NCI-H2227 (cell line): ENCODE measurements at regions not wholly inside any gene's neighbourhood (a gene's known extent, or its start where the extent isn't known, plus 50 kb on each side); places are given as distances from the start of the nearest gene placed in this dataset.

ENCODE experiments used
- DNase-seq: peaks from one replicate; lab custom pipeline; 2025; ENCODE audit not compliant: unreplicated experiment; lab: John Stamatoyannopoulos, UW

DNA sequence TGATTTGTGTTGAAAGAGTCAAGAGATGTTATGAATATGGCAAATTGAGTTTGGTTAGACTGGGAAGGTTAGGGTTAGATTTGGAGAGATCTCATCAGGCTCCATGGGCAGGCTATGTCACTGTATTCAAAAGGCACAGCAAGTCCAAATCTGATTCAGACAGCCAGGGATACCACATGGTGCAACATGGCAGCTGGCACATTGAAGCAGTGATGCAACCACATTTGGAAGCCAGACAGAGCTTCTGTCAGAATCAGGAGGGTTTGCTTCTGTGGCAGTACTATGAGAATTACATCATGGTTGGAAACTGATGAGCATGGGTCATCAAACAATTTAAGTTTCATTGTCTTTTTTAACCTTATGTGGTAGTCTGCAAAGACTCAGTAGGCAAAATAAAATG, 772.2 kb downstream of the SUCLG1 start:
- no peak for DNase-seq

- DNase-seq: no peak
Observed at GRCh38 chr2:83674050-83674449, 785.0 kb downstream of the SUCLG1 start.

- DNase-seq: no peak
Observed at GRCh38 chr2:83665894-83666293, 793.2 kb downstream of the SUCLG1 start.

GRCh38 chr2:83665154-83665553, 793.9 kb downstream of the SUCLG1 start:
- DNase-seq: no peak

- no peak for DNase-seq
Observed at GRCh38 chr2:83661711-83662110, 797.4 kb downstream of the SUCLG1 start.

GRCh38 chr2:83654091-83654611, 804.9 kb downstream of the SUCLG1 start:
- DNase-seq: no peak

GRCh38 chr2:83650898-83651297, 808.2 kb downstream of the SUCLG1 start:
- DNase-seq: no peak

- no peak for DNase-seq
Observed at GRCh38 chr2:83650161-83650560, 808.9 kb downstream of the SUCLG1 start.

- DNase-seq: no peak
Observed at GRCh38 chr2:83640506-83640905, 818.6 kb downstream of the SUCLG1 start.

DNA sequence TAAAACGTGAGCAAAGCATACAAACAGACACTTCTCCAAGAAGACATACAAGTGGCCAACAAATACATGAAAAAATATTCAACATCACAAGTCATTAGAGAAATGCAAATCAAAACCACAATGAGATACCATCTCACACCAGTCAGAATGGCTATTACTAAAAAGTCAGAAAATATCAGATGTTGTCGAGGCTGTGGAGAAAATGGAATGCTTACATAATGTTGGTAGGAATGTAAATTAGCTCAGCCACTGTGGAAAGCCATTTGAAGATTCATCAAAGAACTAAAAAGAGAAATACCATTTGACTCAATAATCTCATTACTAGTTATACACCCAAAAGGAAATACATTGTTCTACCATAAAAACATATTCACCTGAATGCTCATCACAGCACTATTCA, 825.7 kb downstream of the SUCLG1 start:
- DNase-seq: no peak

GRCh38 chr2:83630351-83630750, 828.7 kb downstream of the SUCLG1 start:
- no peak for DNase-seq

- no peak for DNase-seq
Observed at GRCh38 chr2:83615511-83615910, 843.6 kb downstream of the SUCLG1 start.

DNA sequence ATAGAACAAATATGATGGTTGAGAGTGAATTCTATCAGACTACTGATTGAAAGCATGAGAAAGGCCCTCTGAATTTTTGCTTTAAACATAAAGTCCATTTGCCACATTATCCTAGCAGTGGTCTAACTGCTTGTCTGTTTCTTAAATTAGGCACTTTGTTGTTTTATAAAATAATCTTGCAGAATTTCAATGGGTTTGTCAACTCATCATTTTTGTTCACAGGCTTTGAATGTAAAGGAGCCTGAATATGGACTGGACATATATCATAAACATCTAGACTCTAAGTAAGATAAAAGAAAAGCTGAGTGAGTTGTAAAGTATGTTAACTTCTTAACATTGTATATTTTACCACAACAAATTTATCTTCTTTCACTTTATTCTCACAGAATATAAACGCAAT, 845.9 kb downstream of the SUCLG1 start:
- no peak for DNase-seq

GRCh38 chr2:83602753-83603152, 856.3 kb downstream of the SUCLG1 start:
- DNase-seq: no peak

DNA sequence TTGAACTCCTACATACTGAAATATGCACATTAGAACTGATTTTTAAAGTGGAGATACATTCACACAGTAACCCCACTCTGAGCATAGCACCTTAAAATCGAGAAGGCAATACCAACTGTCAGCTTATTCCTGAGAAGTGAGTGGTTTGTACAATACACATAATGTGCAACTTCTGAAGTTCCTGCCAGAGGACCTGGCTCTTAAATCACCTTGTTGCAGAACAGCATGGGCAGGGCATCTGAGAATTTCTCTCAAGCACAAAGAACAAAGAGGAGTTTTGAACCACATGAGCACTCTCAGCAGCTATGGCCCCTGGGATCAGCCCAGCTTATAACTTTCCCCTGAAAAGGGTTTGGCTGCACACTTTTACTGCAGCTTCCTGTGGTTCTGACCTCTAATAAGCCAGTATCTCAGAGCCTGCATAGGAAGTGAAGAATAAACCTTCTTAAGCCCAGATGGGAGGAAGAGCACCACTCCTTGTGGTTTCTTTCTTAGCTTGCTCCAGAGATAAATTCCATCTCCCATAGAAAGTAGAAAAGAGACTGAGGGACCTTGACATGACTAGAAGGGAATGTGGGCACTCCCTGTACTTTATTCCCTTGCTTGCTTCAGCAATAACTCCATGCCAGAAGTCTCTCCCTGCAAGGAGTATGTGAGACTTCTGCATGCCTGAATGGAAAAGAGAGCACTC, 862.3 kb downstream of the SUCLG1 start:
- no peak for DNase-seq

GRCh38 chr2:83595926-83596325, 863.2 kb downstream of the SUCLG1 start:
- DNase-seq: no peak

DNA sequence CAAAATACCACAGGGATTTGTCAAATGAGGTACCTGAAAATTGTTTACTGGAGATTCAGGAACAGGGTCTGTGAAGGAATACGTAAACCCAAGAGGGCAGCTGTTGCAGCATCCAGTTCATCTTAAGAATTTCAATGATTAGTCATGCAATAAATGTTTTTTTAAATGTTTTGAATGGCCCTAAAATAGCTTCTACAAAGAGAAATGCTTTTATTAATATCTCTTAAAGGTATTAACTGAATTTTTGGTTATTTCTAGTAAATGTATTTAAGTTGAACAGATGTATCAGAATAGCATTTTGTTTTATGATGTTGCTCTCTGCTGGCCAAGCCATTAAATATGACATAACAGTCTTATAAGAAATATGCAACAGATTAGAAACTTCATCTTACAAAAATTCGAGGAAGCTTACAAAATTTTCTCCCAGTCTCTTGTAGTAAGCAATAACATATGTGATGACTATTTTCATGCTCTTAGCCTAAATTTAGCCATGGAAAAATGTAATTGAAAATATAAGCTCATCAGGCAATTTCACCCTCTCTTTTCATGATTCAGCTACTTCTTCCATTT, 863.9 kb downstream of the SUCLG1 start:
- DNase-seq: no peak

GRCh38 chr2:83594241-83595120, 864.6 kb downstream of the SUCLG1 start:
- no peak for DNase-seq

- no peak for DNase-seq
Observed at GRCh38 chr2:83587309-83587708, 871.8 kb downstream of the SUCLG1 start.

DNA sequence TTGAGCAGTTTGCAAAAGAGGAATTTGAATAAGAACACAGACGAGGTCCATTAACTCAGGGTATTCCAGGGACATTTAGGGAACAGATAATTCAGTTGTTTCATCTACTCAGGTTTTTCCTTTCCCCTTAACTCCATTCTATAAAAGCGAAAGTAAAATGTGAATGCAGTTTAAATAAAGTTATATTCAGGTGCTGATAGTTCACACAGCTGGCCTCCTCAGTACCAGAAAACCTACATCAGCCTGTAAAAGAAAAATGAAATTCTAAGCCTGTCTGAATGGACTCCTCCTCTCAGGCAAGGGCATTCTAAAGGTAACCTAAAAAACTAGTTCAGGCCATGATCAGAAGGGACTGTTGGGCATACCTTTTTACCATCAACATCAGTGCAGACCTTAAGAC, 873.8 kb downstream of the SUCLG1 start:
- DNase-seq: no peak

GRCh38 chr2:83584672-83585071, 874.4 kb downstream of the SUCLG1 start:
- no peak for DNase-seq

DNA sequence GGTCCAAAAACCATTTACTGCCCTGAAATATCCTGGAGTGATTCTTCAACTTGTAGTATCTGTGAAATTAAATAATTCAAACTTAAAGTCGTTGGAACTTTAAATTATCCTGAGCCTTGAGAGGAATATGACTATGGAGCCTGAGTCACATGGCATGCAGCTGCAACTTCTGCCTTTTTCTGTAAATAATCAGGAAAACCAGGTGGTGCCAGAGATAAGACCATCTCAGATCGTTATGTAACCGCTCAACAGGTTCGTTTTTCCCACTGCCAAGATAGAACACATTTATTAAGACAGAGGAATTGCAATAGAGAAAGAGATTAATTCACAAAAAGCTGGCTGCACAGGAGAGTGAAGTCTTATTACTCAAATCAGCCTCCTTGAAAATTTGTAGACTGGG, 876.5 kb downstream of the SUCLG1 start:
- no peak for DNase-seq
